ENCODE measurements at regions not wholly inside any gene's neighbourhood (a gene's known extent, or its start where the extent isn't known, plus 50 kb on each side); places are given as distances from the start of the nearest gene placed in this dataset.
A peak's percentile ranks its signal among the peaks of the same experiment; 100 is the strongest.
"Not testable (repeated sequence)": the region's sequence is repeated elsewhere in the genome, so short reads cannot be mapped to it uniquely, and the experiment has no call there.

- DNase-seq, result no peak
Observed at GRCh38 chr15:31433091-31433490, 106.5 kb downstream of the KLF13 start.

DNA sequence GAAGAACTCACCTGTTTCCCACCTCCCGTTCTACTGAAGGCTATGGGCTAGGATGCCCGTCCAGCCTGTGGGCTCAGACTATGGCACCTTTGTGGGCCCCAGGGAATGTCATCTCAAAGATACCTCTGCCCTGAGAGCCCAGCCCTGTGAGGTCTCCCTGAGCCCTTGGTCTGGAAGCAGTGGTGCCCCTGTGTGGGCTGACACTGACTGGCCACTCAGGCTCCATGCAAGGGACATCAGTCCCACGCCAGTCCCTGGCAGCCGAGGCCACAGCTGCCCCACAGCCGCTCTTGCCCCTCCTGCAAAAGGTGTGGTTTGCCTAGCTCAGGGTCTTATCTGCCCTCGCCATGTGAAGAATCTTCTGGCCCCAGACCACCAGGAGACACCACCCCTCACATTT, 106.9 kb downstream of the KLF13 start:
- DNase-seq, result no peak

GRCh38 chr15:31434275-31434587, 107.6 kb downstream of the KLF13 start:
- no peak for DNase-seq

- peak; percentile 93 for DNase-seq
Observed at GRCh38 chr15:31434588-31435260, 108.1 kb downstream of the KLF13 start.

- DNase-seq, result peak; percentile 95
Observed at GRCh38 chr15:31435261-31435911, 108.8 kb downstream of the KLF13 start.

- peak; percentile 59 for DNase-seq
Observed at GRCh38 chr15:31435912-31436628, 109.4 kb downstream of the KLF13 start.

DNA sequence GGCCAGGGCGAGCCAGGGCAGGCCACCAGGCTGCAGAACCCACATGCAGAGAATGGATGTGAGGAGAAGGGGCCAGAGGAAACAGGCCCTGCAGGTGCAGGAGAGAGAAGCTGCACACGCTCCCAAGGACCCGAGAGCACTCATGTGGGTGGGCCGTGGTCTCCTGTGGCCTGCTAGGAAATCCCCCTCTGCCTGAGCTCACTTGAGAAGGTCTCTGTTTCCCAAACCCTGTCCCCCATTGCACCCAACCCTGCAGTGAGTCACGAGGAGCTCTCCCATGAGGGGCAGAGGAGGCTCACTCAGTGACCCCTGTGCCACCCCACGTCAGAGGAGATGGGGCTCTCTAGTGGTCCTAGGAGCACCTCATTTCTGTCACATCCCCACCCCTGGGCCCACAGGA, 111.1 kb downstream of the KLF13 start:
- DNase-seq, result peak; percentile 47

- no peak for DNase-seq
Observed at GRCh38 chr15:31438601-31439265, 112.1 kb downstream of the KLF13 start.

DNA sequence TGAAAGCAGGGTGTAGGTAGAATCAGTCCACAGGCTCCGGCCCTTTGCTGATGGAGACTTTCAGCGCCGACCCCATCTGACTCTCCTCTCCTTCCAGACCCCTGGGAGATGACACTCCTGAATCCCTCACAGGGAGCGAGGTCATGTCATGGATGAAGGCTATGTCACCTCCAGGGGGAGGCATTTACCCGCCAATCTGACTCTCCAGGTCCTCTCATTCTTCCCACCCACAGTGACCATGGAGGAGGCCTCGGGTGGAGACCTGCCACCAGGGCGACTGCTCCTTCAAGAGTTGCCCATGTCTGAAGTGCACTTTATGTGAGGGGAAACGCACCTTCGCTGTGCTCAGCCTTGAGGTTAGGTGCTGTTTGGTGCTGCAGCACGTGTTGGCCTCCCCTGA, 112.7 kb downstream of the KLF13 start:
- DNase-seq, result peak; percentile 49

- DNase-seq, result not testable (repeated sequence)
Observed at GRCh38 chr15:31440216-31440615, 113.6 kb downstream of the KLF13 start.

GRCh38 chr15:31440754-31441311, 114.2 kb downstream of the KLF13 start:
- peak; percentile 54 for DNase-seq

DNA sequence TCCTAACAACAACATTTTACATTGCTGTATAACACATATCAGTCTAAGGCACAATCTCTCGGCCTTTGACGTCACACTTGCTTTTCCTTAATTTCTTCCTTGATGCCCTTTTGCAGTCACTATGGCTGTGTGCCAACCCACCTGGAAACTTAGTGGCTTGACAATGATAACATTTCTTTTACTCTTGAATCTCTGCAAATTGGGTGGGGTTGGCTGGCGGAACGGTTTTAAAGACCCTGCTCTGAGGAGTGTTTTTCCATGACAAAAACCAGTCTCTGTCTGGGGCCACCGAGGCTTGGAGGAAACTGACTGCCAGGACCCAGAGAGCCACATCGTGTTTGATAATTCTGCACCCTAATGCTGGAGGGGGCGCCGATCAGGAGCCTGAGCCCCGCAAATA, 115.6 kb downstream of the KLF13 start:
- DNase-seq, result no peak

- no peak for DNase-seq
Observed at GRCh38 chr15:31442699-31443111, 116.1 kb downstream of the KLF13 start.

GRCh38 chr15:31444844-31445243, 118.2 kb downstream of the KLF13 start:
- no peak for DNase-seq

- DNase-seq, result no peak
Observed at GRCh38 chr15:31446546-31446945, 119.9 kb downstream of the KLF13 start.

- no peak for DNase-seq
Observed at GRCh38 chr15:31447931-31448634, 121.4 kb downstream of the KLF13 start.

DNA sequence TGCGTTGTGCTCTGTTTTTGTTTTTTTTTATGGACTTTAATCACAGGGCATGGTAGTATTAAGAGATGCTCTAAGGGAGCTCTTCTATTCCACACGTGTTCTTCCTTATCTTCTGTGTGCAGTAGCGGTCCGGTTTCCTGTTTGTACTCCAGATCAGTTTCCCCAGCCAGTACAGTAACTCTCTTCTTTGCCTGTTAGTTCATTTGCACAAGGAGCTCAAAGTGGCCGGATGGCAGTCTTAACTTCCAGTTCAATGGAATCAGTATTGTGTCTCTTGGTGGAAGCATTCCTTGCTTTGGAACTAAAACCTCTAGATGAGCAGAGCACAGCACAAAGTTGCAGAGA, 122.0 kb downstream of the KLF13 start:
- no peak for DNase-seq

DNA sequence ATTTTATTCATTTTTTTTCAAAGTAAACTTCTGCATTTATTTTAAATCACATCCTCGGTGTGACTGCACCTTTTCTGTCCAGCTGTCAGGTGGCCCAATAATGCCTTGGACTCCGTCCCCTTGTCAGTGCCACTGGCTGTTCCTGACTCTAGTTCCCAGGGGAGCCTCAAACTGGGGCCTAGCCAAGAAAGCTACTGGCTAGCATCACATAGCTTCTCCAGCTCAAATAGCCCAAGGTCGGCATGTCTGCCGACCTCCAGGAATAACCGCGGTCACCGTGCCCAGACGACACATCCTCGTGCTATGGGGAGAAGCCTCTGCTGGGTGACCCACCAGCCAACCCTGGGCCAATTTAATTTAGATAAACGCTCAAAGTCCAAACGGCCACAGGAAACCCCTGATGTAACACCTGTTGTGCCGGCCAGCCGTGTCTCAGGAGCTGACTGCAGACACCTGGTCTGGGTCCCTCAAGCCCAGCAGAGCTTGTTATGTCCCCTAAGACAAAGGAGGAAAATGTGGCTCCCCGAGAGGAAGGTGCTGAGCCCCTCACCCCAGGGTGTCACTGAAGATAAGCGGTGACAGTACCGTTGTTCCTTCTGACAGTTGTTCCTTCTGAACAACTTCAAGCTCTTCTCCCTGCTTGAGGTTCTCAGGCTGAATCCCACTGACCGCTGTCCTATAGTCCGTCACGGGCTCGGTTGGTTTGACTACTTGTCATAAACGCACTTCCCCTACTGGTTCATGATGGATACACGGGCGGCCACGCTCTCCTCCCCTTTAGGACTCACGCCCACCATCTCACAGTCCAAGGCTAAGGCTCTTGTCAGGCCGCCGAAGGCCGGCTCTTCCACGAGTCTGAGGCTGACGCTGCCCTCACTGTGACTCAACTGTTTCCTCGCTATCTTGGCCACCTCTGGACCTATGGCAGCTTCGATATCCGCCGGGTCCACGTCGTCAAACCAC, 126.2 kb downstream of the KLF13 start:
- no peak for DNase-seq

- DNase-seq, result no peak
Observed at GRCh38 chr15:31453558-31454318, 127.1 kb downstream of the KLF13 start.

- no peak for DNase-seq
Observed at GRCh38 chr15:31455499-31455898, 128.9 kb downstream of the KLF13 start.
